ENCODE measurements at regions not wholly inside any gene's neighbourhood (a gene's known extent, or its start where the extent isn't known, plus 50 kb on each side); places are given as distances from the start of the nearest gene placed in this dataset.

DNA sequence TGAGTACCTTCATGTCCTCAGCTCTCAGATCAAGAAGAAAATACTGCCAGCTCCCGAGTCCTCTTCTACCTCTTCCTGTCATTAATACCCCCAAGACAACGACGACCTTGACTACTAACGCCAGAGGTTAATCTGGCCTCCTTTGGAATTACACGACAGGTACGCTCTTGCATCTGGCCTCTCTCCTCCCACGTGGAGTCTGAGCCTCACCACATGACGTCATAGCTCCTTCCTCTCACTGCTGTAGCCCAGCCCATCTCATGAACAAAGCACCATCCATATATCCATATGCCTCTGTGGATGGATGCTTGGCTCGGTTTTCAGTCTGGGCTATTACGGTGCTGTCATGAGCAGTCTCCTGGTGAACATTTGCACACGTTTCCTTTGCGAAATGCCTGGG, 110.2 kb upstream of the TNRC6C start:
- CTCF ChIA-PET (ENCODE audit: partially characterized antibody) = interaction anchor here (0.7 to 2.1 kb wide), 5 partner anchors 9 to 166 kb away, joined by 3 to 9 read pairs (median 6); no protein-coding TSS in a partner anchor
- no peak for FAIRE-seq
- POLR2A ChIA-PET (ENCODE audit: partially characterized antibody) = interaction anchor here (2.0 kb wide), 1 partner anchor 110 kb away, joined by 11 read pairs; the partner anchor contains the start of gene TNRC6C

More for the DNA sequence above, 110.2 kb upstream of the TNRC6C start:
- no peak for DNase-seq (ENCODE audit: low read depth in 1 of 2, low spot score in 2 of 2)
- H4K20me1 ChIP-seq (replicated peaks in 1 of 2; ENCODE audit: control insufficient read depth in 1 of 2, insufficient read depth in 2 of 2, low read length in 2 of 2) = peaks cover 0 to 4% of the 10 kb centered on the region in 2 experiments
- no peak overlapping the region for H3K23ac ChIP-seq (ENCODE audit: insufficient read length)
- H2AK5ac ChIP-seq (ENCODE audit: low read depth, low read length) = no peak overlapping the region
- 88% methylated on average over 12 of the region's 12 CpGs; no CpG with 5 or more reads in 1 of the 2 experiments for WGBS, 2 experiments (ENCODE audit: extremely low coverage in 1 of 2, insufficient coverage in 1 of 2, insufficient read length in 1 of 2, insufficient replicate concordance in 2 of 2, low coverage in 1 of 2, low lambda C conversion rate in 2 of 2, missing lambda C conversion rate in 1 of 2)
- no peaks in the 10 kb centered on the region; a peak in 1 of 7 replicates for H3K4me1 ChIP-seq (replicated peaks in 1 of 4; ENCODE audit: control insufficient read depth in 3 of 4, insufficient read depth in 4 of 4, low read length in 3 of 4)
- TF ChIP-seq RNF2 (IDR thresholded peaks at IDR 0.05; ENCODE audit: borderline replicate concordance, low read depth, low read length, missing control alignments, poor library complexity, severe bottlenecking) (no peak), KDM5A (IDR thresholded peaks at IDR 0.05; ENCODE audit: low read length) (no peak), CBX5 (IDR thresholded peaks at IDR 0.05; ENCODE audit: low read depth, low read length) (no peak), SAP30 (IDR thresholded peaks at IDR 0.05; ENCODE audit: insufficient read depth, insufficient replicate concordance, low read length) (no peak), POLR2AphosphoS5 (IDR thresholded peaks at IDR 0.05; ENCODE audit: low read depth, low read length) (no peak), RFX5 (IDR thresholded peaks at IDR 0.05; ENCODE audit: borderline replicate concordance, low read depth, low read length) (no peak)
- TF ChIP-seq, protein P1, sequence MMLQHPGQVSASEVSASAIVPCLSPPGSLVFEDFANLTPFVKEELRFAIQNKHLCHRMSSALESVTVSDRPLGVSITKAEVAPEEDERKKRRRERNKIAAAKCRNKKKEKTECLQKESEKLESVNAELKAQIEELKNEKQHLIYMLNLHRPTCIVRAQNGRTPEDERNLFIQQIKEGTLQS (IDR thresholded peaks at IDR 0.05; ENCODE audit: insufficient read depth, low read depth, low read length) = no peak
- TF ChIP-seq, protein P2, sequence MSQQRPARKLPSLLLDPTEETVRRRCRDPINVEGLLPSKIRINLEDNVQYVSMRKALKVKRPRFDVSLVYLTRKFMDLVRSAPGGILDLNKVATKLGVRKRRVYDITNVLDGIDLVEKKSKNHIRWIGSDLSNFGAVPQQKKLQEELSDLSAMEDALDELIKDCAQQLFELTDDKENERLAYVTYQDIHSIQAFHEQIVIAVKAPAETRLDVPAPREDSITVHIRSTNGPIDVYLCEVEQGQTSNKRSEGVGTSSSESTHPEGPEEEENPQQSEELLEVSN (IDR thresholded peaks at IDR 0.05) = no peak
- TF ChIP-seq, protein P3, sequence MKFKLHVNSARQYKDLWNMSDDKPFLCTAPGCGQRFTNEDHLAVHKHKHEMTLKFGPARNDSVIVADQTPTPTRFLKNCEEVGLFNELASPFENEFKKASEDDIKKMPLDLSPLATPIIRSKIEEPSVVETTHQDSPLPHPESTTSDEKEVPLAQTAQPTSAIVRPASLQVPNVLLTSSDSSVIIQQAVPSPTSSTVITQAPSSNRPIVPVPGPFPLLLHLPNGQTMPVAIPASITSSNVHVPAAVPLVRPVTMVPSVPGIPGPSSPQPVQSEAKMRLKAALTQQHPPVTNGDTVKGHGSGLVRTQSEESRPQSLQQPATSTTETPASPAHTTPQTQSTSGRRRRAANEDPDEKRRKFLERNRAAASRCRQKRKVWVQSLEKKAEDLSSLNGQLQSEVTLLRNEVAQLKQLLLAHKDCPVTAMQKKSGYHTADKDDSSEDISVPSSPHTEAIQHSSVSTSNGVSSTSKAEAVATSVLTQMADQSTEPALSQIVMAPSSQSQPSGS (IDR thresholded peaks at IDR 0.05; ENCODE audit: low read length) = no peak
- H3K79me2 ChIP-seq (ENCODE audit: control insufficient read depth in 1 of 2, insufficient read depth in 2 of 2, low read length in 2 of 2) = no peaks in the 10 kb centered on the region
- no peak overlapping the region for H3K9ac ChIP-seq (replicated peaks in 1 of 4; ENCODE audit: extremely low read depth in 1 of 4, low read depth in 3 of 4, low read length in 3 of 4)
- no peak overlapping the region for H3K4me3 ChIP-seq (ENCODE audit: extremely low read depth in 1 of 4, insufficient read depth in 2 of 4, low read depth in 3 of 4, low read length in 4 of 4)
- no peak overlapping the region for H3K4me2 ChIP-seq (ENCODE audit: insufficient read depth in 1 of 2, low read depth in 2 of 2, low read length in 2 of 2)
- H3K9me3 ChIP-seq (ENCODE audit: insufficient read depth in 2 of 2, low read depth in 1 of 2, low read length in 1 of 2) = no peaks in the 10 kb centered on the region
- H3K23me2 ChIP-seq (ENCODE audit: low read depth, low read length) = peaks cover 8% of the 10 kb centered on the region; the same call in 1 of the 2 replicates
- H3K18ac ChIP-seq (ENCODE audit: extremely low read depth, low read length) = no peak overlapping the region
- no peak overlapping the region; the same call in 1 of the 2 replicates for H2BK12ac ChIP-seq (ENCODE audit: low read depth, low read length)
- H2BK15ac ChIP-seq (ENCODE audit: low read length) = no peak overlapping the region
- no peak overlapping the region for H3K56ac ChIP-seq (replicated peaks; ENCODE audit: insufficient read length, low read depth, low read length)
- no peak overlapping the region for H3K4ac ChIP-seq (replicated peaks; ENCODE audit: insufficient read length, low read depth, low read length)
- no peak overlapping the region for H3K27ac ChIP-seq (ENCODE audit: low read depth, low read length)
- no peak overlapping the region for H4K5ac ChIP-seq (ENCODE audit: insufficient read length, low read depth, low read length)
- no peak overlapping the region for H2BK5ac ChIP-seq (ENCODE audit: low read depth, low read length)
- H4K8ac ChIP-seq (ENCODE audit: extremely low read depth, insufficient read depth, low read length) = no peak overlapping the region; the same call in 1 of the 2 replicates
- no peak overlapping the region for H3K14ac ChIP-seq (ENCODE audit: insufficient read length)
- no peaks in the 10 kb centered on the region for H3K79me1 ChIP-seq (ENCODE audit: low read depth, low read length)
- H3K36me3 ChIP-seq (ENCODE audit: control insufficient read depth in 2 of 4, insufficient read depth in 4 of 4, low read length in 3 of 4) = no peaks in the 10 kb centered on the region; a peak in 1 of 8 replicates
- no peak overlapping the region for H2BK20ac ChIP-seq (ENCODE audit: low read length)
- no peak overlapping the region for H4K91ac ChIP-seq (replicated peaks; ENCODE audit: insufficient read length, low read length)
- no peak overlapping the region for H2AFZ ChIP-seq (ENCODE audit: low read length)
- peaks cover 0 to 4% (median 0%) of the 10 kb centered on the region in 4 experiments; a peak in 2 of 7 replicates for H3K27me3 ChIP-seq (replicated peaks in 1 of 4; ENCODE audit: control insufficient read depth in 3 of 4, extremely low read depth in 1 of 4, insufficient read depth in 3 of 4, low read length in 3 of 4)
- H2BK120ac ChIP-seq (replicated peaks; ENCODE audit: low read depth, low read length) = no peak overlapping the region
